GM08714 (cell line): ENCODE measurements at regions not wholly inside any gene's neighbourhood (a gene's known extent, or its start where the extent isn't known, plus 50 kb on each side); places are given as distances from the start of the nearest gene placed in this dataset.

Experiments used
- H3K4me3 ChIP-seq: fragments of 200-500 bp; sonication (Bioruptor generic); 2 replicates; pipeline ENCODE4 v1.5.1; 2014; ENCODE audit warnings: mild to moderate bottlenecking, low read length, inconsistent platforms
- ZNF274 ChIP-seq: IDR thresholded peaks from 2 replicates; pipeline ENCODE4 v1.6.1; 2012; ENCODE audit warnings: mild to moderate bottlenecking, low read depth, low read length

DNA sequence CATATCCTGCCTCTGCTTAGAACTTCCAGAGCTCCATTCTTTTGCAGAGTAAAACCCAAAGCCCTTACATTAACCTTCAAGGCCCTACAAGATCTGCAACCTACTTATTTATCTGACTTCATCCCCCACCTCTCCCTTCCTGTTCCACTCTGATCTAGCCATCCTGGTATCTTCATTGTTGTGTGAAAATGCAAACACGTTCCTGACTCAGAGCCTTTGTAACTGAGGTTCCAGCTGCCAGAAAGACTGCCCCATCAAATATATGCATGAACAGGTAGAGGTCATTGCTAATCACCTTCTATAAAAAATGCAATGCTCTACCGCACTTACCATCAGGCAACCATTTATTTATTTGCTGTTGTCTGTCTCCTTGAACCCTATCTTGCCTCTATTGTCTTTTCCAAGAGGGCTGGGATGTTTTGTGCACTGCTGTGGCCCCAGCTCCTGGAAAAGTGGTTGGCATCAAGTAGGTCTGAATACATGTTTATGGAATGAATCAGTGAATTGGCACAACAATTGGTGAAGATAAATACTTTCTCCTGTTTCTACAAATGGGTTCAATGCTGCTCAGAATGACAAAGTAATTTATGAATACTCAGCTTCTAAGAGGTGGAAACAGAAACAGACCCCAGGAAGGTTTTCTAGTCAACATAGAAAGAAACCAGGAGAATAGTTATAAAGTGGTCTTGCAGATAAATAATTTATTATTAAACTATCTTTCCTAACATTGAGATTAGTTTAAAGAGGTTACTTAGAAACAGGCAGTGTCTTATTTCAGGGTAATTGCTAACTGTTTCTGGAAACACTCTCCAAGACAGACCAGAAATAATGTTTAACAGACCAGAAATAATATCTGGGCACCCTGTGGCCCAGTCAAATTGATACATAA lies 230.6 kb upstream of the CD180 start:
- no peak overlapping the region for H3K4me3 ChIP-seq
- no peak for TF ChIP-seq ZNF274

DNA sequence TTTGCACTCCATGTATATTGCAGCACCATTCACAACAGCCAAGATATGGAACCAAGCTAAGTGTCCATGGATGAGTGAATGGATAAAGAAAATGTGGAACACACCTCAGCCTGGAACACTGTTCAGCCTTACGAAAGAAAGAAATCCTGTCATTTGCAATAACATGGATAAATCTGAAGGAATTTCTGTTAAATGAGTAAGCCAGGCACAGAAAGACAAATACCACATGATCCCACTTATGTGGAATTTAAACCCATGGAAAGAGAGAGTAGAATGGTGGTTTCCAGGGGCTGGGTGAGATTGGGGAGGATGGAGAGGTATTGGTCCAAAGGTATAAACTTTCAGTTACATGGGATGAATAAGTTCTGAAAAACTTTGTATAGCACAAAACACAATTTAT lies 228.9 kb upstream of the CD180 start:
- TF ChIP-seq ZNF274: no peak

DNA sequence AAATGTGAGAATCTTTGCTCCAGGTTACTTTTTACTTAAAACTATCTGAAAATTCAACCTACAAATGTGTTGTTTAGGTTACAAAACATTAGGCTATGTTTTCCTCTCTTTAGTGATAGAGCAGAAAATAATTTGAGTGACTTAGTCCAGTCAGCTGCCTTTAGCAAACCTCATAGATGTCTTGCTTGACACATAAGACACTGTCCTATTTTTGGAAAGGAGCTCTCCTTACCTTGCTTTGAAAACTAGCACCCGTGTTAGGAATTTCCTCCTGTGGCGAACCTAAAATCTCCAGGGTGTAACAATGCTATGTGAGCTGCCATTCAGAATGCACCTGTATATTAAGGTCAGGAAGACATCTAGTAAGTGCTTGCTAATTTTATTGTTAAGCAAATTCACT lies 221.2 kb upstream of the CD180 start:
- no peak overlapping the region for H3K4me3 ChIP-seq
- no peak for TF ChIP-seq ZNF274

More for the DNA sequence above, 228.9 kb upstream of the CD180 start:
- H3K4me3 ChIP-seq: no peak overlapping the region

DNA sequence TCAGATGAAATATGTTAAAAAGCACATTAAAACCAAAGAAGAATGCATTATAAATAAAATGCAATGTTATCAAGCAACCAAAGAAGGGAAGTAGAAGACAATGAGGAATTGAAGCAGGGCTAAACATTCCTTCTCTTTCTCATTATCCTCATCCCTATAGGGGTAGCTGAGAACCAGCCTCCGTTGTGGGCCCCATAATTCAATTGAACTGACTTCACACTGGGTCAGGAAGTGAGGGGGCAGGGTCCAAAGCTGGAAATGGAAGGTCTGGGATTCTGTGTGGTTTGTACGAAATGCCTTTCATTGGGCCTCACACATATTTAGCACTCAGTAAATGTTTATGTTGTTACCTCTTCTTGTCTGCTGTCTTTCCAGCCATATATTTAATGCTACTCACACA lies 220.4 kb upstream of the CD180 start:
- no peak for TF ChIP-seq ZNF274
- H3K4me3 ChIP-seq: no peak overlapping the region

DNA sequence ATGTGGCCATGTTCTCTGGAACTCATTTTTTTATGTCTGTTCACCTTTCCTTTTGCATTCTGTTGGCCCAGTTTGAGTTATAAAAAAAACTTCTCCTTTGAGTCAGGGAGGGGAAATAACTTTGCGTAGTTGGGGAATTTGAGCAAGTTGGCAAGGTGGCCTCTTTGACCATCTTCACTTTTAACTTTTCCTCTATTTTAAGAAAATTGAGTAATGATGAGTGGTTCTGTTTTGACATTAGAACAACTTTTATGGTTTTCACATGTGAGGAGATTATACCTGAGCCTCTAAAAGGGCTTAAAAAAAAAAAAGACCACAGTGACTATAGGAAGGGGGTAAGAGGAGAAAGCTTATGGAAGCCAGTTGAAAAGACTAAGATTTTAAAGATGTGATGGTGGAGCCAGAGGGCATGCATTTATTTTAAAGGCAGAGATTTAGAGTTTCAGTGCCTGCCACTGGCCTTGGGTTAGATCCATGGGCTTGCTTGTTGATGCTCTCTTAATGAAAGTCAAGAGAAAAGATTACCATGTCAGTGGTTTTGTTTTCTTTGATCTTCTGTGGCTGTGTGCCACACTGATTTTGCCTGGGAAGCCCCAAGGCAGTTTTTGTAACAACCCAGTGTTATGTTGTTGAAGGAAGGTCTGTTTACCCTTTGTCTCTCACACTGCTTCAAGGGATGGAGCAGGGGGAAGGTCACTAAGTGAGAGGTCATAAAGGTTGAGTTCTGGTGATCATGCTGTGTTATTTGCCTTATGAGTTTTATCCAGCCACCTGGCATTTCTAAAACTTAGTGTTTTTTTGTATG lies 219.7 kb upstream of the CD180 start:
- H3K4me3 ChIP-seq: no peak overlapping the region
- TF ChIP-seq ZNF274: no peak

- TF ChIP-seq ZNF274: no peak
- H3K4me3 ChIP-seq: no peak overlapping the region
Observed at GRCh38 chr5:67414712-67415111, 218.1 kb upstream of the CD180 start.

GRCh38 chr5:67413721-67414120 lies 217.1 kb upstream of the CD180 start:
- no peak for TF ChIP-seq ZNF274
- no peak overlapping the region for H3K4me3 ChIP-seq

- no peak overlapping the region for H3K4me3 ChIP-seq
- TF ChIP-seq ZNF274: no peak
Observed at GRCh38 chr5:67409126-67409777, 212.7 kb upstream of the CD180 start.

- H3K4me3 ChIP-seq: no peak overlapping the region
- no peak for TF ChIP-seq ZNF274
Observed at GRCh38 chr5:67407979-67408378, 211.4 kb upstream of the CD180 start.

DNA sequence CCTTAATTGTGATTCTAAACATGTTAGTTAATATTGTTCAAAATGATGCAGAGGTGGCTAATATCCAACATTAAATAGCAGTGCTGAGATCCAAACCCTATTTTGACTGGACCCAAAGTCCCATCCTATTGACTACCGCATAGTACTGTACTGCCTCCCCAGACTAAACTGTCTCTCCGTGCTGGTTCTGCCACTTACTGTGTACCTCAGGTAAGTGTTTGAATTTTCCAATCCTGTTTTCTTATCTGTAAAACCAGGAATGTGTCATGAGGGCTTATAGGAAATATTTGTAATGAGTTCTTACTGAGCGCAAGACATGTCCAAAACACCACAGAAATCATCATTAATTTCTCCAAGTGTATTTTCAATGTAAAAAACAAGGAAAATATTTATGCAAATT lies 209.2 kb upstream of the CD180 start:
- no peak for TF ChIP-seq ZNF274
- no peak overlapping the region for H3K4me3 ChIP-seq

DNA sequence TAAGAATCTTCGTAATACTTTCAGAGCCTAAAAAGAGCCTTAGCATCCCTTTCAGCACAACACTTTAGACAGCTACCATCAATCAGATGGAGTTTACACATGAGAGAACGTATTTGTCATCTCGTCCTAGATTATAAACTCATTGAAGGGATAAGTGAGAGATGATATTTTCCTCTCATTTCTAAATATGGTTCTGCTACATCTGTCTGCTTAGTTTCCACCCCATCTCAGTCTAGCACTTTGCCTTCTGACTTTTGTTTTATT lies 208.4 kb upstream of the CD180 start:
- no peak overlapping the region for H3K4me3 ChIP-seq
- no peak for TF ChIP-seq ZNF274

GRCh38 chr5:67404256-67405100 lies 207.9 kb upstream of the CD180 start:
- H3K4me3 ChIP-seq: no peak overlapping the region
- no peak for TF ChIP-seq ZNF274

DNA sequence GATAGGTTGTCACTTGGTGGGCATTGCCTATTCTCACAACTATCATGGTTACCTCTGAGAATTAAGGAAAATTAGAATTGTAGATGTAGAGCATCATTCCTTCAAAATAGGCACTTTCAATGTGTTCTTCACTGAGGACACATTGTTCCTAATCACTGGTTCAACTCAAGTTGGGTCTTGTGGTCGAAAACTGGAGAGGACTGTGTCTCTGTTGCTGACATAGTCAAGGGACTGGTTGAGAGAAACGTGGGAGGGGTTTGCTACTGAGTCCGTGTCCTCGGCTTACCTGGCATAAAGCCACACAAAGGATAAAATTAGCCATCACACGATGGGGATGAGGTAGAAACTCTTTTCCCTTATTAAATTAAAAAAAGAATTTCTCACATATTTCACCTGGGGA lies 205.9 kb upstream of the CD180 start:
- H3K4me3 ChIP-seq: no peak overlapping the region

GRCh38 chr5:67401172-67401571 lies 204.6 kb upstream of the CD180 start:
- no peak for TF ChIP-seq ZNF274
- H3K4me3 ChIP-seq: no peak overlapping the region

More for the DNA sequence above, 205.9 kb upstream of the CD180 start:
- TF ChIP-seq ZNF274: no peak

- H3K4me3 ChIP-seq: no peak overlapping the region
- no peak for TF ChIP-seq ZNF274
Observed at GRCh38 chr5:67400752-67401151, 204.2 kb upstream of the CD180 start.
